ENCODE measurements at regions not wholly inside any gene's neighbourhood (a gene's known extent, or its start where the extent isn't known, plus 50 kb on each side); places are given as distances from the start of the nearest gene placed in this dataset.

GRCh38 chr3:124510290-124510689, 220.0 kb upstream of the UMPS start:
- H3K4me3 ChIP-seq (ENCODE audit: low read depth, poor library complexity, severe bottlenecking), result no peak overlapping the region
- intact Hi-C loops (cut with DNase I; ENCODE audit: low total_unique reads), result no loop called here
- TF ChIP-seq, protein P1, sequence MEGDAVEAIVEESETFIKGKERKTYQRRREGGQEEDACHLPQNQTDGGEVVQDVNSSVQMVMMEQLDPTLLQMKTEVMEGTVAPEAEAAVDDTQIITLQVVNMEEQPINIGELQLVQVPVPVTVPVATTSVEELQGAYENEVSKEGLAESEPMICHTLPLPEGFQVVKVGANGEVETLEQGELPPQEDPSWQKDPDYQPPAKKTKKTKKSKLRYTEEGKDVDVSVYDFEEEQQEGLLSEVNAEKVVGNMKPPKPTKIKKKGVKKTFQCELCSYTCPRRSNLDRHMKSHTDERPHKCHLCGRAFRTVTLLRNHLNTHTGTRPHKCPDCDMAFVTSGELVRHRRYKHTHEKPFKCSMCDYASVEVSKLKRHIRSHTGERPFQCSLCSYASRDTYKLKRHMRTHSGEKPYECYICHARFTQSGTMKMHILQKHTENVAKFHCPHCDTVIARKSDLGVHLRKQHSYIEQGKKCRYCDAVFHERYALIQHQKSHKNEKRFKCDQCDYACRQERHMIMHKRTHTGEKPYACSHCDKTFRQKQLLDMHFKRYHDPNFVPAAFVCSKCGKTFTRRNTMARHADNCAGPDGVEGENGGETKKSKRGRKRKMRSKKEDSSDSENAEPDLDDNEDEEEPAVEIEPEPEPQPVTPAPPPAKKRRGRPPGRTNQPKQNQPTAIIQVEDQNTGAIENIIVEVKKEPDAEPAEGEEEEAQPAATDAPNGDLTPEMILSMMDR (IDR thresholded peaks at IDR 0.05), result no peak
- no peak for TF ChIP-seq POLR2A (IDR thresholded peaks at IDR 0.05)
- DNase-seq (ENCODE audit: low spot score in 2 of 2), result no peak
- 89 to 93% methylated on average over 3 of the region's 3 CpGs for WGBS, 2 donors

DNA sequence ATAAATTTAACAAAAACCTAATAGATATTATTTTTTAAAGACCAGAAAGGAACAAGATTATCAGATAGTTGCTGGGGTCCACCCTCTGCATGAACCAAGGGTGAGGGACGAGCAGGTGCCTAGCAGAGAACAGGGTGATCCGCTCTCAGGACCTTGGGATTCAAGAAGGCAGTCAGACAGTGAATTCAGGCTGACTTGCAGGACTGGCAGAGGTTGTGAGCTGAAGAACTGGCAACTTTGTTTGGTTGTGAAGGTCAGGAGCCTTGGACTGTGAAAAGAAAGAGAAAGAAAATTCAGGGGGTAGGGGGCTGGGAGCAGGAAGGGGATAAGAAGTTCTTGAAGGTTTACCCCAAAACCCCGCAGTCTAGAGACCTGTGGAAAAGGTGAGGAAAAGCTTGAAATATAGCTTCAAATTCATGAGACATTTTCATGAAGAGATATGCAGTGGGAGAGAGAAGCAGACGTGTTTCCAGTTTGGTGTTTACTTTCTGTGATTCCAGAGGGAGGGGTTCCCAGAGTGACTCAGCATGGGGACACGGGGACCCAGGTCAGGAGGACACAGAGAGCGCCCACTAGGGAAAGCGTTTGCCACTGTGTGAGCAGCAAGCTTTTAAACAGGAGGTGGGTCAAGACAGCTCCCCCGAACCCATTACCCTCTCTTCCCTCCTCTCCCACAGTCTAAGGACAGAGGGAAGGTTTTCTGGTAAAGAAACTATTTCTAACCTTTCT, 217.2 kb upstream of the UMPS start:
- intact Hi-C loops (cut with DNase I; ENCODE audit: low total_unique reads), result no loop called here
- WGBS, 2 donors, result 72 to 78% methylated on average over 8 of the region's 8 CpGs
- DNase-seq (ENCODE audit: low spot score in 2 of 2), result no peak
- TF ChIP-seq, protein P1 (IDR thresholded peaks at IDR 0.05), result no peak
- no peak for TF ChIP-seq POLR2A (IDR thresholded peaks at IDR 0.05)
- no peak overlapping the region for H3K4me3 ChIP-seq (ENCODE audit: low read depth, poor library complexity, severe bottlenecking)

DNA sequence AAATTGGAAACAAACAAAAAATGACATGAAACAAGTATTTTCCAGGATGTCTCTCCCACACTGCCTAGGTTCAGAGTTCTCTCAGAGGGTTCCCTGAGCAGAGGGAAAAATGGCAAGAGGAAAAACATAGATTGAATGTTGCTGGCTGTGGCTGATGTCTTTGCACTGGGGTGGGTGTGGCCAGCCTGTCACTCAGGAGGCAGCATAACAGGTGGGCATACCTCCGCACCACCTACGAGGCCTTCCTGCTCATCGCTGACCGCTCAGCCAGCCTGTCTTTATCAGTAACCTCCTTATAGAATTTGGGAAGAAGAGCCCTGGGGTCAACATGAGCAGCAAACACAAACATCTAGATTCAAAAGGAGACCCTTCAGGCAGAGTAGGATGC, 216.6 kb upstream of the UMPS start:
- intact Hi-C loops (cut with DNase I; ENCODE audit: low total_unique reads), result no loop called here
- DNase-seq (ENCODE audit: low spot score in 2 of 2), result no peak
- WGBS, 2 donors, result 89 to 98% methylated on average over 4 of the region's 4 CpGs

GRCh38 chr3:124514683-124515082, 215.6 kb upstream of the UMPS start:
- 76 to 84% methylated on average over 2 of the region's 2 CpGs for whole genome bisulfite sequencing, 2 donors
- DNase-seq (ENCODE audit: low spot score in 2 of 2), result no peak
- TF ChIP-seq, protein P1 (IDR thresholded peaks at IDR 0.05), result no peak
- TF ChIP-seq POLR2A (IDR thresholded peaks at IDR 0.05), result no peak
- no peak overlapping the region for H3K4me3 ChIP-seq (ENCODE audit: low read depth, poor library complexity, severe bottlenecking)
- intact Hi-C loops (cut with DNase I; ENCODE audit: low total_unique reads), result no loop called here

More for the DNA sequence above, 216.6 kb upstream of the UMPS start:
- TF ChIP-seq, protein P1 (IDR thresholded peaks at IDR 0.05), result no peak
- TF ChIP-seq POLR2A (IDR thresholded peaks at IDR 0.05), result no peak
- H3K4me3 ChIP-seq (ENCODE audit: low read depth, poor library complexity, severe bottlenecking), result no peak overlapping the region

GRCh38 chr3:124516333-124516732, 213.9 kb upstream of the UMPS start:
- 76 to 92% methylated on average over 1 of the region's 1 CpG for WGBS, 2 donors
- H3K4me3 ChIP-seq (ENCODE audit: low read depth, poor library complexity, severe bottlenecking), result no peak overlapping the region
- intact Hi-C loops (cut with DNase I; ENCODE audit: low total_unique reads), result no loop called here
- TF ChIP-seq, protein P1 (IDR thresholded peaks at IDR 0.05), result no peak
- TF ChIP-seq POLR2A (IDR thresholded peaks at IDR 0.05), result no peak
- no peak for DNase-seq (ENCODE audit: low spot score in 2 of 2)

- intact Hi-C loops (cut with DNase I; ENCODE audit: low total_unique reads), result no loop called here
- TF ChIP-seq, protein P1 (IDR thresholded peaks at IDR 0.05), result no peak
- no peak for TF ChIP-seq POLR2A (IDR thresholded peaks at IDR 0.05)
- H3K4me3 ChIP-seq (ENCODE audit: low read depth, poor library complexity, severe bottlenecking), result no peak overlapping the region
- DNase-seq (ENCODE audit: low spot score in 2 of 2), result no peak
- 87 to 88% methylated on average over 2 of the region's 2 CpGs for WGBS, 2 donors
Measured at GRCh38 chr3:124517306-124517705, 212.9 kb upstream of the UMPS start.
